ENCODE measurements at regions not wholly inside any gene's neighbourhood (a gene's known extent, or its start where the extent isn't known, plus 50 kb on each side); places are given as distances from the start of the nearest gene placed in this dataset.

DNA sequence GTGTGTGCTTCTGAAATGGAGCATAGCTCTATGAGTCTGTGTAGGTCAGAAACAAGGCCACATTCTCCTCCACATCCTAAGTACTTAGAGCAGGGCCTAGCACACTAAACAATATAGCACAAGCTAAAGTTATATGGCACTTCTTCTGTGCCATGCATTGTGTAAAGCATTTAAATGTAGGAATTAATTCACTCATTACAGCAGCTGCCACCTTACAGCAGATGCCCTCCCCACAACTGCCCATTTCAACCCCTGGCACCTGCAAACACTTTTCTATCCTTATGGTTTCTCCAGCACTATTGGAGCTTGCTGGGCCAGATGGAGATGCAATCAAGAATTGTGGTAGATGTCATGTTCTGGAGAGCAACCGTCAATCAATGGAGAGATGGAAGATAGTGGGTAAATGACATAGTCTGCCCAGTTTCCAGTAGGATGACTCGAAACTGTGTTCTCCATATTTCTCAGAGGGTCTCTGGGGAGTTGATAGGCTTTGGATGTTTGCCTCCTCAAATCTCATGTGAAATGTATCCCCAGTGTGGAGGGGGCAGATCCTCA is 373.7 kb downstream of the DOK5 start:
- H3K27me3 ChIP-seq (ENCODE audit: control insufficient read depth, insufficient read depth, low read length, poor library complexity, severe bottlenecking): peaks cover 24% of the 10 kb centered on the region
- no peak overlapping the region for H3K9ac ChIP-seq (ENCODE audit: extremely low read depth, low read length, poor library complexity, severe bottlenecking)
- H3K9me3 ChIP-seq (ENCODE audit: control insufficient read depth, low read length): peaks cover 9% of the 10 kb centered on the region
- Mint-ChIP-seq H3K9me3 (no peaks in the 10 kb centered on the region), H3K36me3 (ENCODE audit: low read depth) (no peaks in the 10 kb centered on the region), H3K27ac (no peak overlapping the region), H3K4me3 (no peak overlapping the region), H3K4me1 (peaks cover 60% of the 10 kb centered on the region), H3K27me3 (ENCODE audit: insufficient read depth) (peaks cover 36% of the 10 kb centered on the region)
- TF ChIP-seq, protein P1, sequence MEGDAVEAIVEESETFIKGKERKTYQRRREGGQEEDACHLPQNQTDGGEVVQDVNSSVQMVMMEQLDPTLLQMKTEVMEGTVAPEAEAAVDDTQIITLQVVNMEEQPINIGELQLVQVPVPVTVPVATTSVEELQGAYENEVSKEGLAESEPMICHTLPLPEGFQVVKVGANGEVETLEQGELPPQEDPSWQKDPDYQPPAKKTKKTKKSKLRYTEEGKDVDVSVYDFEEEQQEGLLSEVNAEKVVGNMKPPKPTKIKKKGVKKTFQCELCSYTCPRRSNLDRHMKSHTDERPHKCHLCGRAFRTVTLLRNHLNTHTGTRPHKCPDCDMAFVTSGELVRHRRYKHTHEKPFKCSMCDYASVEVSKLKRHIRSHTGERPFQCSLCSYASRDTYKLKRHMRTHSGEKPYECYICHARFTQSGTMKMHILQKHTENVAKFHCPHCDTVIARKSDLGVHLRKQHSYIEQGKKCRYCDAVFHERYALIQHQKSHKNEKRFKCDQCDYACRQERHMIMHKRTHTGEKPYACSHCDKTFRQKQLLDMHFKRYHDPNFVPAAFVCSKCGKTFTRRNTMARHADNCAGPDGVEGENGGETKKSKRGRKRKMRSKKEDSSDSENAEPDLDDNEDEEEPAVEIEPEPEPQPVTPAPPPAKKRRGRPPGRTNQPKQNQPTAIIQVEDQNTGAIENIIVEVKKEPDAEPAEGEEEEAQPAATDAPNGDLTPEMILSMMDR (conservative IDR thresholded peaks at IDR 0.05): no peak
- no peak overlapping the region for H3K27ac ChIP-seq (ENCODE audit: low read depth, low read length)
- WGBS, 2 experiments (ENCODE audit: insufficient coverage in 1 of 2, insufficient read length in 1 of 2): 76 to 100% methylated on average over 1 to 2 of the region's 2 CpGs
- DNase-seq: no peak
- H3K4me3 ChIP-seq (ENCODE audit: low read length): no peak overlapping the region
- H3K36me3 ChIP-seq (ENCODE audit: control insufficient read depth, insufficient read depth, low read length): no peaks in the 10 kb centered on the region
- H3K4me1 ChIP-seq (ENCODE audit: control insufficient read depth, insufficient read depth, low read length): no peaks in the 10 kb centered on the region

DNA sequence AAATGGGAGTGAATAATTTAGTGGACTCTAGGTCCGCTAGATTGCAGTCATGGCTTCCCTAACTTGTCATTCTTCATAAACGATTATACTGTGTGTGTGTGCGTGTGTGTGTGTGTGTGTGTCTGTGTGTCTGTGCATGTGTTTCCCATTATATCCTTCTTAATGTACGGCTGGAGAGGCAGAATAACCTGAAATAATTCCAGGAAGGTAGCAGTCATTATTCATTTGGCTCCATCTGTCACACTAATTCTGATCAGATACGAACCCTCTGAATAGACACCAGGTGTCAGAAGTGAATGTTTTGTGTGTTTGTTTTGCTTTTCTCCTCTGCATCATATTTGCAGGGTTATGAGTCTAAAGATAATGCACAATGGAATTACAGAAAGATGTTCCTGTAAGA is 372.9 kb downstream of the DOK5 start:
- H3K36me3 ChIP-seq (ENCODE audit: control insufficient read depth, insufficient read depth, low read length): no peaks in the 10 kb centered on the region
- 60 to 86% methylated on average over 1 to 5 of the region's 5 CpGs for WGBS, 2 experiments (ENCODE audit: insufficient coverage in 1 of 2, insufficient read length in 1 of 2)
- H3K9me3 Mint-ChIP-seq: no peaks in the 10 kb centered on the region
- TF ChIP-seq, protein P1 (conservative IDR thresholded peaks at IDR 0.05): no peak
- H3K4me3 Mint-ChIP-seq: no peak overlapping the region
- no peak overlapping the region for H3K27ac ChIP-seq (ENCODE audit: low read depth, low read length)
- H3K9me3 ChIP-seq (ENCODE audit: control insufficient read depth, low read length): peaks cover 9% of the 10 kb centered on the region
- DNase-seq: no peak
- no peak overlapping the region for H3K4me3 ChIP-seq (ENCODE audit: low read length)
- peaks cover 24% of the 10 kb centered on the region for H3K27me3 ChIP-seq (ENCODE audit: control insufficient read depth, insufficient read depth, low read length, poor library complexity, severe bottlenecking)
- H3K4me1 ChIP-seq (ENCODE audit: control insufficient read depth, insufficient read depth, low read length): no peaks in the 10 kb centered on the region
- H3K27ac Mint-ChIP-seq: no peak overlapping the region
- no peak overlapping the region for H3K9ac ChIP-seq (ENCODE audit: extremely low read depth, low read length, poor library complexity, severe bottlenecking)
- H3K27me3 Mint-ChIP-seq (ENCODE audit: insufficient read depth): peaks cover 40% of the 10 kb centered on the region
- peaks cover 61% of the 10 kb centered on the region for H3K4me1 Mint-ChIP-seq
- H3K36me3 Mint-ChIP-seq (ENCODE audit: low read depth): no peaks in the 10 kb centered on the region

DNA sequence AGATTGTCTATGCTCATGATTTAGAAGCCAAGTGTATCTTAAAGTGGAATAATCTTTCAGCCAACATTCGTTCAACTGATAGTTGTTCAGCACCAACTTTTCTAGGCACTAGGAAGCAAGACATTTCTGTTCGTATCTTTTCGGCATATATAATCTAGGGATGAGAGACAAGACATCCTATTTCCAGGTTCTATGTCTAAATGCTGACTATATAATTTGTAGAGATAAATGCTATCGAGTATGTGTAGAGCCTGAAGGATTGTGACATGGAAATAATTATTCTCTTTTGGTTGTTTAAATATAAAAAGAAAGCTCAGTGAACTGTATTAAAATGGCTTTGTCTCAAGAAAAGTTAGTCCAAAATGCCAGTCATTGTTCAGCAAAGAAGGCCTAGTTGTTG is 371.6 kb downstream of the DOK5 start:
- TF ChIP-seq, protein P1 (conservative IDR thresholded peaks at IDR 0.05): no peak
- H3K27ac ChIP-seq (ENCODE audit: low read depth, low read length): no peak overlapping the region
- no peaks in the 10 kb centered on the region for H3K36me3 ChIP-seq (ENCODE audit: control insufficient read depth, insufficient read depth, low read length)
- 81 to 90% methylated on average over 4 of the region's 4 CpGs for WGBS, 2 experiments (ENCODE audit: insufficient coverage in 1 of 2, insufficient read length in 1 of 2)
- no peak for DNase-seq
- H3K4me3 ChIP-seq (ENCODE audit: low read length): no peak overlapping the region
- Mint-ChIP-seq H3K36me3 (ENCODE audit: low read depth) (no peaks in the 10 kb centered on the region), H3K9me3 (no peaks in the 10 kb centered on the region), H3K27me3 (ENCODE audit: insufficient read depth) (peaks cover 54% of the 10 kb centered on the region), H3K4me3 (no peak overlapping the region), H3K27ac (no peak overlapping the region), H3K4me1 (peaks cover 51% of the 10 kb centered on the region)
- peaks cover under 1% of the 10 kb centered on the region for H3K9me3 ChIP-seq (ENCODE audit: control insufficient read depth, low read length)
- no peaks in the 10 kb centered on the region for H3K4me1 ChIP-seq (ENCODE audit: control insufficient read depth, insufficient read depth, low read length)
- peaks cover 30% of the 10 kb centered on the region for H3K27me3 ChIP-seq (ENCODE audit: control insufficient read depth, insufficient read depth, low read length, poor library complexity, severe bottlenecking)
- H3K9ac ChIP-seq (ENCODE audit: extremely low read depth, low read length, poor library complexity, severe bottlenecking): no peak overlapping the region

All from endodermal cell (in vitro differentiated cells).